Mucosa of rectum (tissue), 2 donors: ENCODE measurements at regions not wholly inside any gene's neighbourhood (a gene's known extent, or its start where the extent isn't known, plus 50 kb on each side); places are given as distances from the start of the nearest gene placed in this dataset.
"Not testable (repeated sequence)": the region's sequence is repeated elsewhere in the genome, so short reads cannot be mapped to it uniquely, and the experiment has no call there.

ENCODE experiments used
- H3K27ac ChIP-seq, 2 donors: one replicate each; pipeline ENCODE4 v1.7.0; 2013; ENCODE audit warnings: inconsistent platforms in 2 of 2, low read depth in 2 of 2, low read length in 2 of 2
- H3K27me3 ChIP-seq, 2 donors: one replicate each; pipeline ENCODE4 v1.7.0; 2013; ENCODE audit warnings: low read length in 2 of 2; ENCODE audit not compliant: control insufficient read depth in 2 of 2, insufficient read depth in 2 of 2
- H3K36me3 ChIP-seq, 2 donors: one replicate each; pipeline ENCODE4 v1.7.0; 2013; ENCODE audit warnings: low read length in 2 of 2; ENCODE audit not compliant: control insufficient read depth in 2 of 2, insufficient read depth in 2 of 2
- H3K4me1 ChIP-seq, 2 donors: one replicate each; pipeline ENCODE4 v1.7.0; 2013; ENCODE audit warnings: low read length in 2 of 2, mild to moderate bottlenecking in 1 of 2; ENCODE audit not compliant: control insufficient read depth in 2 of 2, insufficient read depth in 2 of 2
- H3K4me3 ChIP-seq, 2 donors: one replicate each; pipeline ENCODE4 v1.7.0; 2013; ENCODE audit warnings: low read length in 2 of 2
- H3K9ac ChIP-seq, 2 donors: one replicate each; pipeline ENCODE4 v1.7.0; 2013; ENCODE audit warnings: low read length in 2 of 2, low read depth in 1 of 2, mild to moderate bottlenecking in 1 of 2
- H3K9me3 ChIP-seq, 2 donors: one replicate each; pipeline ENCODE4 v1.7.0; 2013; ENCODE audit warnings: low read length in 2 of 2; ENCODE audit not compliant: control insufficient read depth in 2 of 2
- donor health status: healthy.
- donor health status: Normal muscosa, but diverticular disease.

- H3K9me3 ChIP-seq, H3K9ac ChIP-seq, H3K27me3 ChIP-seq, H3K27ac ChIP-seq, H3K4me3 ChIP-seq, H3K36me3 ChIP-seq: not testable (repeated sequence)
- peaks cover 9 to 19% of the 10 kb centered on the region in 2 donors for H3K4me1 ChIP-seq
These were observed 92.4 kb downstream of the ACAA2 start for GRCh38 chr18:49720944-49721343.

- no peaks in the 10 kb centered on the region for H3K36me3 ChIP-seq
- no peak overlapping the region for H3K4me3 ChIP-seq
- H3K27me3 ChIP-seq: no peaks in the 10 kb centered on the region
- no peak overlapping the region for H3K27ac ChIP-seq
- no peak overlapping the region for H3K9ac ChIP-seq
- H3K4me1 ChIP-seq: peaks cover 0 to 4% of the 10 kb centered on the region in 2 donors
- H3K9me3 ChIP-seq: no peaks in the 10 kb centered on the region
These were observed 95.7 kb downstream of the ACAA2 start for GRCh38 chr18:49717617-49718016.

GRCh38 chr18:49716035-49716434 is 97.3 kb downstream of the ACAA2 start:
- Histone ChIP-seq H3K27ac (no peak overlapping the region), H3K27me3 (no peaks in the 10 kb centered on the region), H3K4me1 (no peaks in the 10 kb centered on the region), H3K4me3 (no peak overlapping the region), H3K9me3 (no peaks in the 10 kb centered on the region), H3K36me3 (no peaks in the 10 kb centered on the region), H3K9ac (no peak overlapping the region)

- Histone ChIP-seq H3K4me3 (no peak overlapping the region), H3K4me1 (no peaks in the 10 kb centered on the region), H3K27ac (no peak overlapping the region), H3K36me3 (no peaks in the 10 kb centered on the region), H3K9me3 (no peaks in the 10 kb centered on the region), H3K9ac (no peak overlapping the region), H3K27me3 (no peaks in the 10 kb centered on the region)
These were observed 104.0 kb downstream of the ACAA2 start for GRCh38 chr18:49709347-49709690.

GRCh38 chr18:49708662-49709346 is 104.5 kb downstream of the ACAA2 start:
- Histone ChIP-seq H3K36me3 (no peaks in the 10 kb centered on the region), H3K27ac (no peak overlapping the region), H3K9ac (no peak overlapping the region), H3K27me3 (no peaks in the 10 kb centered on the region), H3K4me3 (no peak overlapping the region), H3K4me1 (no peaks in the 10 kb centered on the region), H3K9me3 (no peaks in the 10 kb centered on the region)

- no peak overlapping the region for H3K27ac ChIP-seq
- no peak overlapping the region for H3K4me3 ChIP-seq
- H3K27me3 ChIP-seq: no peaks in the 10 kb centered on the region
- H3K9ac ChIP-seq: no peak overlapping the region
- H3K4me1 ChIP-seq: no peaks in the 10 kb centered on the region
- no peaks in the 10 kb centered on the region for H3K9me3 ChIP-seq
- no peaks in the 10 kb centered on the region for H3K36me3 ChIP-seq
These were observed 105.7 kb downstream of the ACAA2 start for GRCh38 chr18:49707599-49707998.

- no peaks in the 10 kb centered on the region for H3K4me1 ChIP-seq
- no peaks in the 10 kb centered on the region for H3K36me3 ChIP-seq
- H3K27ac ChIP-seq: no peak overlapping the region
- H3K27me3 ChIP-seq: no peaks in the 10 kb centered on the region
- H3K4me3 ChIP-seq: no peak overlapping the region
- H3K9me3 ChIP-seq: no peaks in the 10 kb centered on the region
- H3K9ac ChIP-seq: peak overlapping the region in 1 of 2 donors; percentile 19
These were observed 109.0 kb downstream of the ACAA2 start for GRCh38 chr18:49704334-49704733.

GRCh38 chr18:49701190-49701589 is 112.1 kb downstream of the ACAA2 start:
- H3K4me3 ChIP-seq: no peak overlapping the region
- H3K27me3 ChIP-seq: peaks cover 0 to 2% of the 10 kb centered on the region in 2 donors
- H3K9ac ChIP-seq: no peak overlapping the region
- no peaks in the 10 kb centered on the region for H3K4me1 ChIP-seq
- no peaks in the 10 kb centered on the region for H3K36me3 ChIP-seq
- no peak overlapping the region for H3K27ac ChIP-seq
- H3K9me3 ChIP-seq: no peaks in the 10 kb centered on the region

- Histone ChIP-seq H3K27ac (no peak overlapping the region), H3K4me3 (no peak overlapping the region), H3K9ac (no peak overlapping the region), H3K27me3 (peaks cover 0 to 2% of the 10 kb centered on the region in 2 donors), H3K36me3 (no peaks in the 10 kb centered on the region), H3K9me3 (no peaks in the 10 kb centered on the region), H3K4me1 (no peaks in the 10 kb centered on the region)
These were observed 114.0 kb downstream of the ACAA2 start for GRCh38 chr18:49699303-49699702.

GRCh38 chr18:49698525-49699025 is 114.8 kb downstream of the ACAA2 start:
- no peak overlapping the region for H3K9ac ChIP-seq
- H3K36me3 ChIP-seq: no peaks in the 10 kb centered on the region
- H3K9me3 ChIP-seq: no peaks in the 10 kb centered on the region
- no peak overlapping the region for H3K27ac ChIP-seq
- peaks cover 0 to 2% of the 10 kb centered on the region in 2 donors for H3K27me3 ChIP-seq
- H3K4me3 ChIP-seq: no peak overlapping the region
- H3K4me1 ChIP-seq: no peaks in the 10 kb centered on the region
